ENCODE measurements at regions not wholly inside any gene's neighbourhood (a gene's known extent, or its start where the extent isn't known, plus 50 kb on each side); places are given as distances from the start of the nearest gene placed in this dataset.

- TF ChIP-seq ZNF350 (tag by site-specific recombination; IDR thresholded peaks at IDR 0.05) = no peak
- no peak for TF ChIP-seq ZNF394 (tag by site-specific recombination; IDR thresholded peaks at IDR 0.05; ENCODE audit: borderline replicate concordance)
- TF ChIP-seq ZNF155 (tag by site-specific recombination; IDR thresholded peaks at IDR 0.05) = no peak
Measured at GRCh38 chr16:5722116-5722619, 624.6 kb upstream of the EEF2KMT start (continued).

- Histone ChIP-seq H3K4me3 (ENCODE audit: low read depth, low read length) (no peak overlapping the region), H3K36me3 (ENCODE audit: control insufficient read depth in 2 of 2, insufficient read depth in 1 of 2, low read length in 2 of 2) (no peaks in the 10 kb centered on the region), H3K4me1 (ENCODE audit: control insufficient read depth, insufficient read depth, low read length) (no peaks in the 10 kb centered on the region), H3K9me3 (ENCODE audit: control insufficient read depth, insufficient read depth, low read depth, low read length) (no peaks in the 10 kb centered on the region), H3K27ac (ENCODE audit: extremely low read depth, low read depth, low read length) (no peak overlapping the region)
- ChIA-PET CTCF (no interaction called here), POLR2A (no interaction called here)
- no peak for TF ChIP-seq ZNF785 (tag by site-specific recombination; IDR thresholded peaks at IDR 0.05)
- TF ChIP-seq, protein P1, sequence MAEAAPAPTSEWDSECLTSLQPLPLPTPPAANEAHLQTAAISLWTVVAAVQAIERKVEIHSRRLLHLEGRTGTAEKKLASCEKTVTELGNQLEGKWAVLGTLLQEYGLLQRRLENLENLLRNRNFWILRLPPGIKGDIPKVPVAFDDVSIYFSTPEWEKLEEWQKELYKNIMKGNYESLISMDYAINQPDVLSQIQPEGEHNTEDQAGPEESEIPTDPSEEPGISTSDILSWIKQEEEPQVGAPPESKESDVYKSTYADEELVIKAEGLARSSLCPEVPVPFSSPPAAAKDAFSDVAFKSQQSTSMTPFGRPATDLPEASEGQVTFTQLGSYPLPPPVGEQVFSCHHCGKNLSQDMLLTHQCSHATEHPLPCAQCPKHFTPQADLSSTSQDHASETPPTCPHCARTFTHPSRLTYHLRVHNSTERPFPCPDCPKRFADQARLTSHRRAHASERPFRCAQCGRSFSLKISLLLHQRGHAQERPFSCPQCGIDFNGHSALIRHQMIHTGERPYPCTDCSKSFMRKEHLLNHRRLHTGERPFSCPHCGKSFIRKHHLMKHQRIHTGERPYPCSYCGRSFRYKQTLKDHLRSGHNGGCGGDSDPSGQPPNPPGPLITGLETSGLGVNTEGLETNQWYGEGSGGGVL (tag by site-specific recombination; IDR thresholded peaks at IDR 0.05) = no peak
- TF ChIP-seq, protein P2, sequence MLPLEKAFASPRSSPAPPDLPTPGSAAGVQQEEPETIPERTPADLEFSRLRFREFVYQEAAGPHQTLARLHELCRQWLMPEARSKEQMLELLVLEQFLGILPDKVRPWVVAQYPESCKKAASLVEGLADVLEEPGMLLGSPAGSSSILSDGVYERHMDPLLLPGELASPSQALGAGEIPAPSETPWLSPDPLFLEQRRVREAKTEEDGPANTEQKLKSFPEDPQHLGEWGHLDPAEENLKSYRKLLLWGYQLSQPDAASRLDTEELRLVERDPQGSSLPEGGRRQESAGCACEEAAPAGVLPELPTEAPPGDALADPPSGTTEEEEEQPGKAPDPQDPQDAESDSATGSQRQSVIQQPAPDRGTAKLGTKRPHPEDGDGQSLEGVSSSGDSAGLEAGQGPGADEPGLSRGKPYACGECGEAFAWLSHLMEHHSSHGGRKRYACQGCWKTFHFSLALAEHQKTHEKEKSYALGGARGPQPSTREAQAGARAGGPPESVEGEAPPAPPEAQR (tag by site-specific recombination; IDR thresholded peaks at IDR 0.05) = no peak
- no peak for TF ChIP-seq PRDM6 (tag by site-specific recombination; IDR thresholded peaks at IDR 0.05)
- no peak for TF ChIP-seq ZNF37A (tag by site-specific recombination; IDR thresholded peaks at IDR 0.05)
- TF ChIP-seq ZNF292 (tag by site-specific recombination; IDR thresholded peaks at IDR 0.05; ENCODE audit: borderline replicate concordance, low read depth) = no peak
- no peak for TF ChIP-seq ZNF837 (tag by site-specific recombination; IDR thresholded peaks at IDR 0.05)
- TF ChIP-seq ZNF530 (tag by site-specific recombination; IDR thresholded peaks at IDR 0.05; ENCODE audit: low read depth) = no peak
- no peak for TF ChIP-seq ZIC2 (tag by site-specific recombination; IDR thresholded peaks at IDR 0.05)
- TF ChIP-seq SP3 (tag by site-specific recombination; IDR thresholded peaks at IDR 0.05) = no peak
Measured at GRCh38 chr16:5715155-5715554, 617.6 kb upstream of the EEF2KMT start.

- Histone ChIP-seq H3K27ac (ENCODE audit: extremely low read depth, low read depth, low read length) (no peak overlapping the region), H3K4me3 (ENCODE audit: low read depth, low read length) (no peak overlapping the region), H3K36me3 (ENCODE audit: control insufficient read depth in 2 of 2, insufficient read depth in 1 of 2, low read length in 2 of 2) (no peaks in the 10 kb centered on the region), H3K4me1 (ENCODE audit: control insufficient read depth, insufficient read depth, low read length) (no peaks in the 10 kb centered on the region), H3K9me3 (ENCODE audit: control insufficient read depth, insufficient read depth, low read depth, low read length) (no peaks in the 10 kb centered on the region)
- no peak for TF ChIP-seq ZNF175 (tag by site-specific recombination; IDR thresholded peaks at IDR 0.05)
- TF ChIP-seq, protein P3, sequence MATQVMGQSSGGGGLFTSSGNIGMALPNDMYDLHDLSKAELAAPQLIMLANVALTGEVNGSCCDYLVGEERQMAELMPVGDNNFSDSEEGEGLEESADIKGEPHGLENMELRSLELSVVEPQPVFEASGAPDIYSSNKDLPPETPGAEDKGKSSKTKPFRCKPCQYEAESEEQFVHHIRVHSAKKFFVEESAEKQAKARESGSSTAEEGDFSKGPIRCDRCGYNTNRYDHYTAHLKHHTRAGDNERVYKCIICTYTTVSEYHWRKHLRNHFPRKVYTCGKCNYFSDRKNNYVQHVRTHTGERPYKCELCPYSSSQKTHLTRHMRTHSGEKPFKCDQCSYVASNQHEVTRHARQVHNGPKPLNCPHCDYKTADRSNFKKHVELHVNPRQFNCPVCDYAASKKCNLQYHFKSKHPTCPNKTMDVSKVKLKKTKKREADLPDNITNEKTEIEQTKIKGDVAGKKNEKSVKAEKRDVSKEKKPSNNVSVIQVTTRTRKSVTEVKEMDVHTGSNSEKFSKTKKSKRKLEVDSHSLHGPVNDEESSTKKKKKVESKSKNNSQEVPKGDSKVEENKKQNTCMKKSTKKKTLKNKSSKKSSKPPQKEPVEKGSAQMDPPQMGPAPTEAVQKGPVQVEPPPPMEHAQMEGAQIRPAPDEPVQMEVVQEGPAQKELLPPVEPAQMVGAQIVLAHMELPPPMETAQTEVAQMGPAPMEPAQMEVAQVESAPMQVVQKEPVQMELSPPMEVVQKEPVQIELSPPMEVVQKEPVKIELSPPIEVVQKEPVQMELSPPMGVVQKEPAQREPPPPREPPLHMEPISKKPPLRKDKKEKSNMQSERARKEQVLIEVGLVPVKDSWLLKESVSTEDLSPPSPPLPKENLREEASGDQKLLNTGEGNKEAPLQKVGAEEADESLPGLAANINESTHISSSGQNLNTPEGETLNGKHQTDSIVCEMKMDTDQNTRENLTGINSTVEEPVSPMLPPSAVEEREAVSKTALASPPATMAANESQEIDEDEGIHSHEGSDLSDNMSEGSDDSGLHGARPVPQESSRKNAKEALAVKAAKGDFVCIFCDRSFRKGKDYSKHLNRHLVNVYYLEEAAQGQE (tag by site-specific recombination; IDR thresholded peaks at IDR 0.05) = peak; percentile 84
- no peak for TF ChIP-seq ZBTB21 (tag by site-specific recombination; IDR thresholded peaks at IDR 0.05)
- TF ChIP-seq ZBTB11 (tag by site-specific recombination; conservative IDR thresholded peaks at IDR 0.05; ENCODE audit: low read depth) = no peak
- ChIA-PET CTCF (no interaction called here), POLR2A (no interaction called here)
Measured at GRCh38 chr16:5709889-5710288, 612.3 kb upstream of the EEF2KMT start.

Measured in HEK293 (cell line).